Limb (tissue), 2 donors: ENCODE measurements at regions not wholly inside any gene's neighbourhood (a gene's known extent, or its start where the extent isn't known, plus 50 kb on each side); places are given as distances from the start of the nearest gene placed in this dataset.

Experiments used
- DNase-seq, 2 donors: peaks; one replicate each; pipeline ENCODE4 v3.0.0-alpha.2; 2016; ENCODE audit errors: extremely low spot score in 2 of 2

GRCh38 chr2:223511168-223511567, 91.0 kb downstream of the SCG2 start:
- DNase-seq = no peak

GRCh38 chr2:223513771-223514455, 88.2 kb downstream of the SCG2 start:
- DNase-seq = no peak

- DNase-seq = no peak
Observed at GRCh38 chr2:223519471-223519870, 82.7 kb downstream of the SCG2 start.

GRCh38 chr2:223522796-223523195, 79.4 kb downstream of the SCG2 start:
- no peak for DNase-seq

GRCh38 chr2:223523551-223524001, 78.6 kb downstream of the SCG2 start:
- DNase-seq = no peak

- no peak for DNase-seq
Observed at GRCh38 chr2:223524066-223524465, 78.1 kb downstream of the SCG2 start.

GRCh38 chr2:223526106-223526505, 76.1 kb downstream of the SCG2 start:
- no peak for DNase-seq

GRCh38 chr2:223528036-223528435, 74.1 kb downstream of the SCG2 start:
- no peak for DNase-seq

GRCh38 chr2:223529696-223530095, 72.5 kb downstream of the SCG2 start:
- DNase-seq = no peak

GRCh38 chr2:223530811-223531210, 71.3 kb downstream of the SCG2 start:
- no peak for DNase-seq

GRCh38 chr2:223532161-223532560, 70.0 kb downstream of the SCG2 start:
- no peak for DNase-seq

GRCh38 chr2:223532712-223533111, 69.4 kb downstream of the SCG2 start:
- no peak for DNase-seq

GRCh38 chr2:223536546-223536945, 65.6 kb downstream of the SCG2 start:
- no peak for DNase-seq

- no peak for DNase-seq
Observed at GRCh38 chr2:223537115-223537514, 65.0 kb downstream of the SCG2 start.

- peak in 1 of 2 donors; percentile 45 for DNase-seq
Observed at GRCh38 chr2:223537651-223538601, 64.2 kb downstream of the SCG2 start.

GRCh38 chr2:223538920-223539440, 63.2 kb downstream of the SCG2 start:
- peak; percentile 32 to 36 for DNase-seq

GRCh38 chr2:223541546-223541945, 60.6 kb downstream of the SCG2 start:
- no peak for DNase-seq

GRCh38 chr2:223542501-223542900, 59.7 kb downstream of the SCG2 start:
- DNase-seq = no peak

- DNase-seq = no peak
Observed at GRCh38 chr2:223545406-223545805, 56.8 kb downstream of the SCG2 start.

GRCh38 chr2:223545830-223546229, 56.3 kb downstream of the SCG2 start:
- no peak for DNase-seq
